H9 (cell line): ENCODE measurements at regions not wholly inside any gene's neighbourhood (a gene's known extent, or its start where the extent isn't known, plus 50 kb on each side); places are given as distances from the start of the nearest gene placed in this dataset.

Source experiments
- DNase-seq: peaks from one replicate; pipeline ENCODE4 v3.0.0-alpha.2; 2017
- H2AFZ ChIP-seq: one replicate; pipeline ENCODE4 v1.6.1; 2013; ENCODE audit warnings: mild to moderate bottlenecking, low read length, control low read depth, moderate library complexity
- H2AK5ac ChIP-seq: 2 replicates; pipeline ENCODE4 v1.6.1; 2013; ENCODE audit warnings: low read length, control low read depth, mixed read lengths; ENCODE audit not compliant: insufficient read length
- H2BK120ac ChIP-seq: one replicate; pipeline ENCODE4 v1.6.1; 2013; ENCODE audit warnings: low read depth, mild to moderate bottlenecking, low read length, control low read depth, inconsistent platforms; ENCODE audit not compliant: poor library complexity, severe bottlenecking
- H2BK12ac ChIP-seq: 2 replicates; pipeline ENCODE4 v1.6.1; 2013; ENCODE audit warnings: low read length, control low read depth, mixed read lengths, low read depth; ENCODE audit not compliant: insufficient read length
- H2BK15ac ChIP-seq: 2 replicates; pipeline ENCODE4 v1.6.1; 2013; ENCODE audit warnings: low read depth, low read length, control low read depth
- H2BK20ac ChIP-seq: one replicate; pipeline ENCODE4 v1.6.1; 2013; ENCODE audit warnings: low read depth, mild to moderate bottlenecking, low read length, control low read depth, inconsistent platforms; ENCODE audit not compliant: poor library complexity, severe bottlenecking
- H2BK5ac ChIP-seq: 2 replicates; pipeline ENCODE4 v1.6.1; 2013; ENCODE audit warnings: low read length, control low read depth, mixed read lengths; ENCODE audit not compliant: insufficient read length
- H3K14ac ChIP-seq: 2 replicates; pipeline ENCODE4 v1.6.1; 2013; ENCODE audit warnings: low read length, control low read depth; ENCODE audit not compliant: insufficient read depth
- H3K18ac ChIP-seq: 2 replicates; pipeline ENCODE4 v1.6.1; 2013; ENCODE audit warnings: low read depth, mild to moderate bottlenecking, mixed read lengths, low read length, control low read depth; ENCODE audit not compliant: insufficient read length
- H3K23ac ChIP-seq: 2 replicates; pipeline ENCODE4 v1.6.1; 2013; ENCODE audit warnings: low read length, control low read depth, mixed read lengths, low read depth; ENCODE audit not compliant: insufficient read length
- H3K23me2 ChIP-seq: 2 replicates; pipeline ENCODE4 v1.6.1; 2013; ENCODE audit warnings: low read depth, mild to moderate bottlenecking, mixed read lengths, low read length, control low read depth; ENCODE audit not compliant: insufficient read length, poor library complexity, severe bottlenecking
- H3K27ac ChIP-seq: 2 replicates; pipeline ENCODE4 v1.5.1; 2013; ENCODE audit warnings: low read length, control low read depth, mixed read lengths, low read depth; ENCODE audit not compliant: insufficient read length
- H3K27me3 ChIP-seq: 2 replicates; pipeline ENCODE4 v1.6.1; 2013; ENCODE audit warnings: low read length, control low read depth, inconsistent platforms; ENCODE audit not compliant: insufficient read depth
- H3K4ac ChIP-seq: 2 replicates; pipeline ENCODE4 v1.6.1; 2013; ENCODE audit warnings: low read depth, mild to moderate bottlenecking, control low read depth, inconsistent platforms, low read length, moderate library complexity
- H3K4me1 ChIP-seq: 2 replicates; pipeline ENCODE4 v1.6.1; 2013; ENCODE audit warnings: low read length, control low read depth, inconsistent platforms; ENCODE audit not compliant: insufficient read depth
- H3K4me2 ChIP-seq: 2 replicates; pipeline ENCODE4 v1.6.1; 2013; ENCODE audit warnings: low read length, control low read depth, mixed read lengths; ENCODE audit not compliant: insufficient read length, insufficient read depth
- H3K56ac ChIP-seq: 2 replicates; pipeline ENCODE4 v1.6.1; 2013; ENCODE audit warnings: low read depth, mild to moderate bottlenecking, mixed read lengths, low read length, control low read depth; ENCODE audit not compliant: insufficient read length
- H3K79me1 ChIP-seq: 2 replicates; pipeline ENCODE4 v1.6.1; 2013; ENCODE audit warnings: low read depth, mild to moderate bottlenecking, moderate library complexity, low read length, control low read depth, inconsistent platforms; ENCODE audit not compliant: insufficient read depth, poor library complexity, severe bottlenecking
- H3K79me2 ChIP-seq: 2 replicates; pipeline ENCODE4 v1.6.1; 2013; ENCODE audit warnings: low read length, control low read depth, inconsistent platforms; ENCODE audit not compliant: insufficient read depth
- H3K9ac ChIP-seq: 2 replicates; pipeline ENCODE4 v1.6.1; 2013; ENCODE audit warnings: low read length, control low read depth, mixed read lengths; ENCODE audit not compliant: insufficient read length; ENCODE audit errors: extremely low read depth
- H3K9me3 ChIP-seq: one replicate; pipeline ENCODE4 v1.6.1; 2013; ENCODE audit warnings: low read depth, low read length, inconsistent platforms; ENCODE audit not compliant: control insufficient read depth
- H3T11ph ChIP-seq: one replicate; pipeline ENCODE4 v1.6.1; 2013; ENCODE audit warnings: mild to moderate bottlenecking, low read length, control low read depth, inconsistent platforms
- H4K20me1 ChIP-seq: one replicate; pipeline ENCODE4 v1.6.1; 2013; ENCODE audit not compliant: control insufficient read depth, insufficient read length, insufficient read depth
- H4K5ac ChIP-seq: 2 replicates; pipeline ENCODE4 v1.6.1; 2013; ENCODE audit warnings: low read depth, mild to moderate bottlenecking, mixed read lengths, low read length, control low read depth; ENCODE audit not compliant: insufficient read length
- H4K8ac ChIP-seq: replicated peaks from 2 replicates; pipeline ENCODE4 v1.6.1; 2013; ENCODE audit warnings: low read length, control low read depth, mixed read lengths, low read depth; ENCODE audit not compliant: insufficient read length
- H4K91ac ChIP-seq: 2 replicates; pipeline ENCODE4 v1.6.1; 2013; ENCODE audit warnings: low read depth, mild to moderate bottlenecking, moderate library complexity, mixed read lengths, low read length, control low read depth; ENCODE audit not compliant: insufficient read length
- H3K27ac Mint-ChIP-seq, 3 experiments: 2 replicates in 2 of 3; 3 replicates in 1 of 3; pipeline ENCODE4 v1.8.0; 2020 to 2021; ENCODE audit warnings: mixed read lengths in 3 of 3, mild to moderate bottlenecking in 1 of 3, moderate library complexity in 1 of 3
- H3K27me3 Mint-ChIP-seq: 2 replicates; pipeline ENCODE4 v1.8.0; 2021; ENCODE audit warnings: low read depth, mild to moderate bottlenecking, moderate library complexity, mixed read lengths
- H3K36me3 Mint-ChIP-seq, 3 experiments: 2 replicates in 2 of 3; 3 replicates in 1 of 3; pipeline ENCODE4 v1.8.0; 2020 to 2021; ENCODE audit warnings: low read depth in 3 of 3, mixed read lengths in 3 of 3; ENCODE audit not compliant: insufficient read depth in 1 of 3
- H3K4me1 Mint-ChIP-seq, 2 experiments: 2 replicates each; pipeline ENCODE4 v1.8.0; 2020; ENCODE audit warnings: mixed read lengths in 2 of 2
- H3K4me3 Mint-ChIP-seq, 2 experiments: 2 replicates in 1 of 2; 3 replicates in 1 of 2; pipeline ENCODE4 v1.8.0; 2020 to 2021; ENCODE audit warnings: mild to moderate bottlenecking in 2 of 2, mixed read lengths in 2 of 2, moderate library complexity in 1 of 2
- H3K9me3 Mint-ChIP-seq, 2 experiments: 2 replicates in 1 of 2; 3 replicates in 1 of 2; pipeline ENCODE4 v1.8.0; 2020; ENCODE audit warnings: mild to moderate bottlenecking in 2 of 2, mixed read lengths in 2 of 2, moderate library complexity in 1 of 2
- WGBS: extraction: QIAGEN DNeasy Blood & Tissue Kit; methylation state at CpG from one replicate; pipeline ENCODE4 v1.1.7; 2013; ENCODE audit warnings: missing lambda C conversion rate, low lambda C conversion rate, mixed read lengths; ENCODE audit not compliant: insufficient read length; ENCODE audit errors: extremely low coverage; 5-methylcytosine and 5-hydroxymethylcytosine counted together
- TF ChIP-seq, protein P1 (sequence below): fragments of 200-600 bp; sonication (generic); conservative IDR thresholded peaks from 3 replicates; pipeline ENCODE4 v1.8.0; 2021; ENCODE audit warnings: antibody characterized with exemption, mild to moderate bottlenecking

DNA sequence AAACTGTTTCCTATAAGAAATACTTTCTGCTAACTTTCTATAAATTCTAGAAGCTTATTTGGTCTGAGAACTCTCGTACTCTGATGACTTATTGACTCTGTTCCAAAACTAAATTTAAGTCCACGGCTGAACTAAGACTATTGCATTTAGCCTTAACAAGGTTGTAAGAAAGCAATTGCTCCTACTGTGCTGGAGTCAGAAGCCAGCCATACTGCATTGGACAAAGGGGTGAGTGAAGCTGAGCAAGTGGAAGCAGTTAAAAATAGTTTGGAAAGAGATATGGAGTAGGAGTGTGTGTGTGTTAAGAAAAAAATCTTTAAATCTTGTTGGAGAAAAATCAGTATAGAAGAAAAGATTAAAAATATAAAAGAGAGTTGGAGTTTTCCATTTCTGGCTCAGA, 1360.1 kb upstream of the CELF2 start:
- no peak overlapping the region for H2AK5ac ChIP-seq
- H3K56ac ChIP-seq, result no peak overlapping the region
- no peaks in the 10 kb centered on the region for H3K79me1 ChIP-seq
- H2BK15ac ChIP-seq, result no peak overlapping the region
- Mint-ChIP-seq H3K9me3 (peaks cover 9 to 11% of the 10 kb centered on the region in 2 experiments), H3K27ac (no peak overlapping the region), H3K36me3 (peaks cover 0 to 12% (median 0%) of the 10 kb centered on the region in 3 experiments; a peak in 2 of 7 replicates), H3K27me3 (no peaks in the 10 kb centered on the region), H3K4me3 (no peak overlapping the region), H3K4me1 (no peaks in the 10 kb centered on the region)
- no peak overlapping the region for H2BK20ac ChIP-seq
- H3K14ac ChIP-seq, result no peak overlapping the region
- H3K23me2 ChIP-seq, result no peaks in the 10 kb centered on the region
- no peak overlapping the region for H2AFZ ChIP-seq
- no peaks in the 10 kb centered on the region for H3K27me3 ChIP-seq
- H4K20me1 ChIP-seq, result no peaks in the 10 kb centered on the region
- H3K18ac ChIP-seq, result no peak overlapping the region
- no peak overlapping the region for H2BK120ac ChIP-seq
- TF ChIP-seq, protein P1, sequence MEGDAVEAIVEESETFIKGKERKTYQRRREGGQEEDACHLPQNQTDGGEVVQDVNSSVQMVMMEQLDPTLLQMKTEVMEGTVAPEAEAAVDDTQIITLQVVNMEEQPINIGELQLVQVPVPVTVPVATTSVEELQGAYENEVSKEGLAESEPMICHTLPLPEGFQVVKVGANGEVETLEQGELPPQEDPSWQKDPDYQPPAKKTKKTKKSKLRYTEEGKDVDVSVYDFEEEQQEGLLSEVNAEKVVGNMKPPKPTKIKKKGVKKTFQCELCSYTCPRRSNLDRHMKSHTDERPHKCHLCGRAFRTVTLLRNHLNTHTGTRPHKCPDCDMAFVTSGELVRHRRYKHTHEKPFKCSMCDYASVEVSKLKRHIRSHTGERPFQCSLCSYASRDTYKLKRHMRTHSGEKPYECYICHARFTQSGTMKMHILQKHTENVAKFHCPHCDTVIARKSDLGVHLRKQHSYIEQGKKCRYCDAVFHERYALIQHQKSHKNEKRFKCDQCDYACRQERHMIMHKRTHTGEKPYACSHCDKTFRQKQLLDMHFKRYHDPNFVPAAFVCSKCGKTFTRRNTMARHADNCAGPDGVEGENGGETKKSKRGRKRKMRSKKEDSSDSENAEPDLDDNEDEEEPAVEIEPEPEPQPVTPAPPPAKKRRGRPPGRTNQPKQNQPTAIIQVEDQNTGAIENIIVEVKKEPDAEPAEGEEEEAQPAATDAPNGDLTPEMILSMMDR, result no peak
- no peak overlapping the region for H2BK5ac ChIP-seq
- no peaks in the 10 kb centered on the region for H3K9me3 ChIP-seq
- H3K4me1 ChIP-seq, result no peaks in the 10 kb centered on the region
- no peak overlapping the region for H3T11ph ChIP-seq
- H3K4ac ChIP-seq, result no peak overlapping the region
- H4K8ac ChIP-seq, result no peak overlapping the region
- H4K91ac ChIP-seq, result no peak overlapping the region
- H4K5ac ChIP-seq, result no peak overlapping the region
- H3K27ac ChIP-seq, result no peak overlapping the region
- no peak overlapping the region for H3K9ac ChIP-seq
- WGBS, result no CpG with 5 or more reads among the region's 2 CpGs
- DNase-seq, result no peak
- H3K23ac ChIP-seq, result no peak overlapping the region
- no peak overlapping the region for H2BK12ac ChIP-seq
- no peaks in the 10 kb centered on the region for H3K79me2 ChIP-seq
- no peak overlapping the region for H3K4me2 ChIP-seq
